Astrocyte (in vitro differentiated cells and primary cell): ENCODE measurements at regions not wholly inside any gene's neighbourhood (a gene's known extent, or its start where the extent isn't known, plus 50 kb on each side); places are given as distances from the start of the nearest gene placed in this dataset.

Source experiments
- EZH2 ChIP-seq: IDR thresholded peaks from 2 replicates; pipeline ENCODE4 v1.6.1; 2012; ENCODE audit warnings: mild to moderate bottlenecking, low read length, inconsistent platforms; ENCODE audit not compliant: insufficient read depth
- TF ChIP-seq, protein P1 (sequence below): IDR thresholded peaks from 2 replicates; pipeline ENCODE4 v1.5.1; 2011; ENCODE audit warnings: low read depth, mild to moderate bottlenecking, inconsistent platforms, low read length, moderate library complexity; ENCODE audit not compliant: insufficient read depth

DNA sequence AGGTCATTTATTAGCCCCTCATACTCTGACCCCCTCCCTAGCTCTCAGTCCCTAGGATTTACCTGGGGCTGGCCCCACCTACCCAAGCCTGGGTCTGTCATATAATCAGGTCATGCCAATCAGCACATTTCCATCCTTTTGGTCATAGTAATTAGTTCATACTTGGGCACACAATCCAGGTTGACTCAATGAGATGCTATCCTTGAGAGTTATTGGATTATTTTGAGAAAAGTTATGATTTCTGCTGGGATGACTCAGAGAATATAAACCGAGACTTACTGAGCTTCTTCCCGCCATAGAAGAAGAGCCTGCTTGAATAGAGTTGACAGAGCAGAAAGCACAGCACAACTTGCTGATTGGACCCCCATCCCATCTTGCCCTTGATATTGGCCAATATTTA lies 331.5 kb downstream of the CBLN1 start:
- no peak for TF ChIP-seq EZH2
- TF ChIP-seq, protein P1, sequence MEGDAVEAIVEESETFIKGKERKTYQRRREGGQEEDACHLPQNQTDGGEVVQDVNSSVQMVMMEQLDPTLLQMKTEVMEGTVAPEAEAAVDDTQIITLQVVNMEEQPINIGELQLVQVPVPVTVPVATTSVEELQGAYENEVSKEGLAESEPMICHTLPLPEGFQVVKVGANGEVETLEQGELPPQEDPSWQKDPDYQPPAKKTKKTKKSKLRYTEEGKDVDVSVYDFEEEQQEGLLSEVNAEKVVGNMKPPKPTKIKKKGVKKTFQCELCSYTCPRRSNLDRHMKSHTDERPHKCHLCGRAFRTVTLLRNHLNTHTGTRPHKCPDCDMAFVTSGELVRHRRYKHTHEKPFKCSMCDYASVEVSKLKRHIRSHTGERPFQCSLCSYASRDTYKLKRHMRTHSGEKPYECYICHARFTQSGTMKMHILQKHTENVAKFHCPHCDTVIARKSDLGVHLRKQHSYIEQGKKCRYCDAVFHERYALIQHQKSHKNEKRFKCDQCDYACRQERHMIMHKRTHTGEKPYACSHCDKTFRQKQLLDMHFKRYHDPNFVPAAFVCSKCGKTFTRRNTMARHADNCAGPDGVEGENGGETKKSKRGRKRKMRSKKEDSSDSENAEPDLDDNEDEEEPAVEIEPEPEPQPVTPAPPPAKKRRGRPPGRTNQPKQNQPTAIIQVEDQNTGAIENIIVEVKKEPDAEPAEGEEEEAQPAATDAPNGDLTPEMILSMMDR, result no peak
